ENCODE measurements at regions not wholly inside any gene's neighbourhood (a gene's known extent, or its start where the extent isn't known, plus 50 kb on each side); places are given as distances from the start of the nearest gene placed in this dataset.

DNA sequence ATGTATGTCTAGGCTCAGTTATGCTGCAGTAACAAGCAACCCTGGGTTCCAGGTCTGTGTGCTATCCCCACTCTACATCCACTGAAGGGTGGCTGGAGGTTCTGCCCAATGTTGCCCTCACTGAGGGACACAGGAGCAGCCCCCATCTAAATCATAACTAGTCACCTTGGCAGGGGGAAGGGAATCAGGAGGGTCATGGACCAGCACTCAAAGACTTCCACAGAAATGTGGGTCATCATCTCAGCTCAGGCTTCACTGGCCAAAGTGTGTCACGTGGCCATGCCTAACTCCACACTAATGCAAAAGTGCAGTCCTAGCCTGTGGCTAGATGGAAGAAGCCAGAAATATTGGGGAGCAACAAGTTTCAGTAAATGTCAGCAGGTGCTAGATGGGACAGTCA lies 137.3 kb upstream of the ZNF507 start:
- DNase-seq (ENCODE audit: low spot score), result no peak

DNA sequence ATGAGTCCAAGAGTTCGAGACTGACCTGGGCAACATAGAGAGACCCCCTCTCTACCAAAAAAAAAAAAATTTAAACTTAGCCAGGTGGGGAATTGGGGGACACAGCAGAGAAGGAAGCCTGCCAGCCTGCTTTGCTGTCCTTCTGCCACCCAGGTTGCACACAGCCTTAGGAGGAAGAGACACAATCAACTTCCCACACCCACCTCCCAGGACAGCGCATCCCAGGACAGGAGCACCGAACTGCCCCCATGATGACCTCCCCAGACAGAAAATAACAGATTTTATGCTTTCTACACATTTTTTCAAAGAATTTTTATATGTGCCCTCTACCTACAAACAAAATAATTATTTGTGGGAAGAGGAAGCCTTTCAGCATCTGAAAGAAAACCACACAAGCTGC lies 126.0 kb upstream of the ZNF507 start:
- no peak for DNase-seq (ENCODE audit: low spot score)

DNA sequence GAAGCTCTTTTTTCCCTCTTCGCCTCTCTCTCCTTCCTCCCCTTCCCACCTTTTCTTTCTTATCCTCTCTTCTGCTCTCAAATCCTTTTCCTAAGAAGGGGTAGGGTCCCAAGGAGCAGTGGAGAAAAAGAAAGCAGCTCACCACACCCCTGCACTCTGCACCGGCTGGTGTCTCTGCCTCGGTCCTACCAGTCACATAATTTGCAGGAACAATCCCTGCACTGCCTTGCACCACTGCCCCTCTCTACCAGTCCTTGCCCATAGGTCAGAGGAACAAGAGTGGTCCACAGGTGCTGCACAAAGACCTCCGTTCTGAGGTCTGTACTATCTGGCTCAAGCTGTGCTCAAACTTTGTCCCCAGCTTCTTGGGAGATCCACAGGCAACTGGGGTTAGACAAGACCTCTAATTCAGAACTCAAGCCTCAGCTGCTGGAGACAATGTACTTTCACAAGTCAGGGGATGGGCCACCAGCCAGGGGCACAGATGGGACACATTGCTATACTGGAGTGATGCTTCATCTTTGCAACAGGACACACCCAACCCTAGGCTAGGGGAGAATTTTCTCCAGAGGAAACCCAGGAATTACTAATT lies 125.4 kb upstream of the ZNF507 start:
- no peak for DNase-seq (ENCODE audit: low spot score)

DNA sequence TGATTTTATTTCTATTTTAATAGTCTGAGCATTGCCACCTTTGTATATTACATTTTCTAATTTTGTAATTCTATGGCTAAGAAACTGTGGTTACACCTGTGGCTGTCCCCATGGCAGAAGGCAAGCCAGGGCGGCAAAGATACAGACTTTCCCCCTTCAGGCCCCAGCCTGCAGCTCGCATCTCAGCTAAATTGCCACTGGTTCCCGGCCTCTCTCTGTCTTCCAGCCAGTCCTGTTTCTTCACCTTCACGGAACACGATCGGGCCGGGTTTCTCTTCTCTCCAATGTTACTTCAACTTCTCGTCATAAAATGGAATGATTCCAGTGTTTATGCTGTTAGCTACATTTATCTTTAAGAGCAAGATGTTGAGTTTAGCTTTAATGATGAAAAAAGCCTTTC lies 124.5 kb upstream of the ZNF507 start:
- DNase-seq (ENCODE audit: low spot score), result no peak

DNA sequence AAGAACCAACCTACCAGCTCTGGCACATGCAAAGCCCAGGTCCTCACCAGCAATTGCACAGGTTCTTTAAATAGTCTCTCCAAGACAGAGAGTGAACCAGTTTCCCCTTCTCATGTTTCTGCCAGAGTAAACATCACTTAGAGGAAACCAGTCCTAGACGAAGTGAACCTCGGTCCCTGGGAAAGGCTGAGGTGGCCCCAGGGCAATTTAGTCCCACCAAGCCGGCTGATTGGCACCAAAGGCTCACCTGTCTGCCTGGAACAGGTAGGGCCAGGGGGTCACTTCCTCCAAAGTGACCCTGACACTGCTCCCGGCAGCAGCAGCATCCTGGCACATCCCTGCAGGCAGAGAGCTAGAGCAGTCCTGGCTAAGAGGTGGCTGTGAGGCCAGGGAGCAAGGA lies 122.9 kb upstream of the ZNF507 start:
- no peak for DNase-seq (ENCODE audit: low spot score)

DNA sequence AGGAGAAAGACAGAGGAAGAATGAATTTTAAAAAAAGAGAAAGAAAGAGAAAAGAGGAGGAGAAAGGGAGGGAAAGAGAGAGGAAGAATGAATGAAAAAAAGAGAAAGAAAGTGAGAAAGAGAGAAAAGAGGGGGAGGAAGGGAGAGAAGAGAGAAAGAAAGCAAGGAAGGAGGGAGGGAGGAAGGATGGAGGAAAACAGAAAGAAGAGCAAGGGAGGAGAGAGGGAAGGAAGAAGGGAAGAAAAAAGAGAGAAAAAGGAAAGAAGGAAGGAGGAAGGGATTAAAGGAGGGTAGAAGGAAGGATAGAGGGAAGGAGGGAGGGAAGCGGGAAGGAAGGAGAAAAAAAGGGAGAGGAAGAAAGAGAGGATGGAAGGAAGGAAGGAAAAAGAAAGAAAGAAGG lies 122.3 kb upstream of the ZNF507 start:
- DNase-seq (ENCODE audit: low spot score), result no peak

DNA sequence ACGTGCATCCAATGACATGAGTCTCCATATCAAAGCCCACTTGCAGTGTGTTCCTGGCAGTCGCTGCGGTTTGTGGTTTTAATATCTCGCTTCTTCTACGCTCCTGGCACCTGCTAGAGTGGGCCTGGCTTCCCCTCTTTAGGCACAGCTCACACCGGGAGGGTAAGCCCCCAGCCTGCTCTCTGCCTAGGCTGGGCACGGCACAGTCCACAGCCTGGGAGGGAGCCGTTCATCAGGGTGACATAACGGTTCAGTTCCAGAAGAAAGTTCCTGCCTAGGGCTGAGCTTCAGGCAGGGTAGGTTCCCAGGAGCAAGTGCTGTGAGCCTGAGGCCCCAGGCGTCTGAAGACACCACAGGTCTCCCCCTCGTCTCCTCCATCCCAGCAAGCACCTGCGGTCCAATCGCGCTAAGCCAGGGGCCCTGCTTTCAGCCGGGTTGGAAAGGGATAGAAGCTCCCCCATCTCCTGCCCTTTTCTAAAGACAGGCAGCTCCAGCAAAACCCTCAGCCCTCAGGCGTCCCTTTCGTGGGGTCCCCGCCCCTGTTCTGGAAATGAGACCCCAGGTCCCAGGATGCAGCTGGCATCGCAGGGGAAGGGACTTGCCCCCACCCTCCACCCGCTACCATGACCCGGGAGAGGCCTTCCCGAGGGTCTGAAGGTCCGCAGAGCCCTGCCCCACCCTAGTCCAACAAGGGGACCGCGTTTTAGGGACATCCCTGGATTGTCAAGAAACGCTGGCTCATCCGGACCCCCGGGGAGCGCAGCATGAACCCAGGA lies 121.6 kb upstream of the ZNF507 start:
- no peak for DNase-seq (ENCODE audit: low spot score)

DNA sequence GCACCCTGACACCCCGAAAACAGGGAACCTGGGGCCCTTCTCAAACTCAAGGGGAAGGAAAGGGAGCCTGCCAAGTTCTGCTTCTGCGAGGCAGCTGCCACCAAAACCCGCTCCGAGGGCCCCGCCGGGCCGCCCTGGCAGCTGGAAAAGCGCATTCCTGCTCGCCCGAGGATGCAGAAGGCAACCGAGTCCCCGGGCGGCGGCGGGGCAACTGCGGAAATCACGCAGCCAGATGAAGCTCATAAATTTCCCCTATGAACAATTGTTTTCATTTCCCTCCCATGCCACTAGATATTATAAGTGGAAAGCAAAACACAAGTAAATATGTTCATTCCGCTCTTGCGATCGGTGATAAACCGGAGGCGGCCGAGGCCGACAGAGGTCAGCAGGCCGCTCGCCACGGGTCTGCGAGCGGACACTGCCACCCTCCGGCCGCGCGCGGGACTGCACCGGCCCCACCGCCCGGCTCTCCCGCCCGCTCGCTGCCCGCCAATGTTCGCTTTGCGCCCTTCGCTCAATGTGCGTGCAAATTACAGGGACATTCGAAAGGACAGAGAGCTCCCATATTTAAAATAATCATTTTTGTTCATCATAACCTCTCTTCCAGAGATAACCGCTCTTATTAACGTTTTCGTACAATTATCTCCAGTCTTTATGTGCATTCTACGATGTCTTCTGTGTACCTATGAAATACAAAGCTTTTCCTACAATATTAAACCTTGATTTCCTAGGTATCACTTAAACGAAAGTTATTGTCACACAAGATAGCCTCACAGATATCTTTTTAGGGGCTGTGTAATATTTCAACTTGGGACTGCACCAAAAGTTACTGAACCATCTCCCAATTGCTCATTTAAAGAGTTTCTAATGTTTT lies 120.8 kb upstream of the ZNF507 start:
- peak; percentile 59 for DNase-seq (ENCODE audit: low spot score)

DNA sequence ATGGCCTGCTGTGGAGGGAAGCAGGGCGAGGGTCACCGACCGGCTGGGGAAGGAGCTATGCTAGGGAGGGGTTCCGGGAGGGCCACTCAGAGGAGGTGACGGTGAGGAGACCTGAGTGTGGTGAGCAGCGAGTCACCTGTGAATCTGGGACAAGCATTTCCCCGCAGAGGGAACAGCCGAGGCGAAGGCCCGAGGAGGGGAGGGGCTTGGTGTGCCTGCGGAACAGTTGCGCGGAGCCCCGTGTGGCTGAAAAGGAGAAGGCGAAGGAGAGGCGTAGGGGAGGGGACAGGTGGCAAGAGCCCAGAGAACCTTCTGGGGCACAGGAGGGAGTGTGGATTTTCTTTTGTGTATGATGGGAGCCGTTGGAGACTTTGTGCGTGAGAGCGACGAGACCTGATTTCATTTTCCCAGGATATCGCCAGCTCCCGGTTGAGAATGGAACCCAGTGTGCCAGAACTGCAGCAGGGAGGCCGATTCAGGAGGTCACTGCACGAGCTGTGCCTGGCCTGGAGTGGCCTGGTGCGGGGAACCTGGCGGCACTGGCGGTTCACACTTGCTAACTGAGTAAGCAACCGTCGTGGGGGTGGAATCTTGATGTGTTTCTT lies 117.7 kb upstream of the ZNF507 start:
- no peak for DNase-seq (ENCODE audit: low spot score)

DNA sequence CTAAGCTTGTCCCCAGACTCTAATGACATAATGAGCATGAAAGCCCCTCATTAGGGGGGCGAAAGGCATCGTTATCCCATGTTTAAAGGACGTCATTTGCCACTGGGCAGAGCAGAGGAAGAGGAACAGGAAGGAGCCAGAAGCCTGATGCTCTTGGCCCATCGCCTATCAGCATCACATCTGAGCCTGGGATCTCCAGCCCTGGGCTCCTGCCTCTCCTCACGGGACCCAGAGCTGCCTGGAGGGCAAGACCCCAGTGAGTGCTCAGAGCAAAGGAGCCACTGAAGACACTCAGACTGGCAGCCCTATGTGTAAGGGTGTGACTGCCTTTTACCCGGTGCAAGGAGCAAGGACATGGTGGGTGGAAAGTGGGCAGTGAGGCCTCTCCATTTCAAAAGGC lies 115.0 kb upstream of the ZNF507 start:
- DNase-seq (ENCODE audit: low spot score), result no peak

DNA sequence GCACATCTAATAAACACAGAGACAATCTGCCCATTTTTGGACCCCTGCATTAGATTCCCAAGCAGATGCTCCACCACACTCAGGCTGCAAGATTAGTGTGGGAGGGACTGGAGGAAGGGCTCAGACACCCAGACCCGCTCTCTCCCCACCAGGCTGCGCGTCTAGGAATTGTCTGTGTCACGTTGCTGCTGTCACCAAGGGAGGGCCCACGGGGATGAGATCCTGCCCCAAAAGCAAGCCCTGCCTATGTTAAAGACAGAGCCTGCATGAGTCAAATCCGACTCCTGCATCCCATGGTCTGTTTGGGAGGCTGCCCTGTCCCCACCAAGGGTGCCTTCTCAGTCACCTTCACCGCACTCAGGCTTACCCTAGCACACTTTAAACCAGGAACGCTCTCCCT lies 114.4 kb upstream of the ZNF507 start:
- DNase-seq (ENCODE audit: low spot score), result no peak

DNA sequence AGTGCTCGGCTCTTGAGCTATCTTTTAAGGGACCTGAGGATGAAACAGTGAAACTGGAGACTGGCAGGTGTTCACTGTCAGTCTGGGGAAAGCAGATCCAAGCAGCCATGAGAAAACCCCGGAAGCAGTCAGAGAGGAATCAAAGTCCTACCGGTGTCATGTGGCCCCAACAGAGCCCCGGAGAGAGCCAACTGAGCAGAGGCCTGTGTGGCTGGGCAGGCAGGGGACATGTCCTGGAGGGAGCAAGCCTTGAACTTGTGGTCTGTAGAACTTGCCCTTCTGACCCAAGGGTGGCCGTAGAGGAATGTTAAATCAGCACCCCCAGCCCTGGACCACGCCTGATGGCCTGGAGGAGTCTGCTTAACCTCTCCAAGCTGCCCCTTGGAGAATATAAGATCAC lies 113.7 kb upstream of the ZNF507 start:
- no peak for DNase-seq (ENCODE audit: low spot score)

DNA sequence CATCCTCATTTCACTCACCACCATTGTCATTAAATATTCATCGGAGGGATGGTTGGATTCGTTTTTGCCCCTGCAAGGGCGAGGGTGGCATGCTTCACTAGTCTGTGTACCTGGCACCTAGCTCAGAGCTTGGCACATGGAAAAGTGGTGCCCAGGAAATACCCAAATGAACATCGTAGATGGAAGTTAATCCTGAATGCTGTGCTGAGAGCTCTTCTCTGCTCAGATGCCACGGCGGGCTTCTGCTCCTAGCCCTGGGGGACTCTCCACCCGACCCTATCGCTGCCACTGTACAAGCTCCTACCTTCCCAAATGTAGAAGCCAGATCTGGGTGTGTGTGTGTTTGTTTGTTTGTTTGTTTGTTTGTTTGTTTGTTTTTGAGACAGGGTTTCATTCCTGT lies 113.0 kb upstream of the ZNF507 start:
- DNase-seq (ENCODE audit: low spot score), result no peak

DNA sequence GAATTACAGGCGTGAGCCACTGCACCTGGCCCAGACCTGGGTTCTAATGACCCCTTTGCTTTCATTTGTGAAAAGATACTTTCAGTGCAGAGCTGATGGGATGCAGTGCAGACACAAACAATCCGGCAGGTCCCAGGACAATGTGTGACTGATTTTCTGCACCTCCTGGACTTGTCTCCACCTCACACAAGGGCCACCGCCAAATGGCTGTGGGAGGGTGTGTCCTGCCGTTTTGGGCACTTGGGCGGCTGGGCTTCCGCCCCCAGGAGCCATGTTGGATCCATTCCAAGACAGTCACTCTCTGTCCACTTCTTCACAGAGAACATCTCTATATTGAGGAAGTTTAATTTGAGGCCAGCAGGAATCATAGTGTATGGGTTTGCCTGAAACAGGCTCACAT lies 112.3 kb upstream of the ZNF507 start:
- no peak for DNase-seq (ENCODE audit: low spot score)

DNA sequence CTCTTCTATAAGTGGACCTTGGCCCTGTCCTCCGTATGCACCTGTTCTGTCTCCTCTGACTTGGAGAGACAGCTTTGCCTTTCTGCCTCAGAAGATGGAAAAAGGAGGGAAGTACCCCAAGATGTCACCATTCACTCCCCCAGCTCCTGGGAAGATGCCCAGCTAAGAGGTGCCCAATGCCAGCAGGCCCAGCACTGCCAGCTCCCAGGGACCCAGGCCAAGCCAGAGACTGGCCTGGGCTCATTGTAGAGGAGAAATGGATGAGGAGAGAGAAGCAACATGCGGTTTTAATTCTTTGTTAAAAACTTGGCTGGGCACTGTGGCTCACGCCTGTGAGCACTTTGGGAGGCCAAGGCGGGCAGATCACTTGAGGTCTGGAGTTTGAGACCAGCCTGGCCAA lies 111.5 kb upstream of the ZNF507 start:
- no peak for DNase-seq (ENCODE audit: low spot score)

DNA sequence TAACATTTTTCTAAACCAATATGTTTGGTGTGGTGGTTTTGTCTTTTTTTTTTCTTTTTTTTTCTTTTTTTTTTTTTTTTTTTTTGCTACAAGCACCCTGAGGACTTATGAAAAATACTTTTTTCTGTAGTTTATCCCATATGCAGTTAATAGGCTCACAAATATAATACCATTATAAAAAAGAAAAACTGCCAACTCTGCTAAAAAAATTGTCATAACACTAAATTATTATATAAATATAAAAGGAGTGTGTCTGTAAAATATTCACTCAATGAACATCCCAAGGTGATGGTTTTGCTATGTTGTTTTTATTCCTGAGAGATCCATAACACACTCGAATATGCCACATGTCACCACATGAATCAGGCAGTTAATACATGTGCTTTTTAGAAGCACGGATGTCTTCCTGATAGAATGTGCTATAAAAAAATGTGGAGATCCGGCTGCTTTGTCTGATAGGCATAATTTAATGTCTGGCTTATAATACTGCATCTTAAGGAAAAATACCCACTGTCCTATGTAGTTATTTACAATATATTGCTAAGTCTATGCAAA lies 110.7 kb upstream of the ZNF507 start:
- no peak for DNase-seq (ENCODE audit: low spot score)

DNA sequence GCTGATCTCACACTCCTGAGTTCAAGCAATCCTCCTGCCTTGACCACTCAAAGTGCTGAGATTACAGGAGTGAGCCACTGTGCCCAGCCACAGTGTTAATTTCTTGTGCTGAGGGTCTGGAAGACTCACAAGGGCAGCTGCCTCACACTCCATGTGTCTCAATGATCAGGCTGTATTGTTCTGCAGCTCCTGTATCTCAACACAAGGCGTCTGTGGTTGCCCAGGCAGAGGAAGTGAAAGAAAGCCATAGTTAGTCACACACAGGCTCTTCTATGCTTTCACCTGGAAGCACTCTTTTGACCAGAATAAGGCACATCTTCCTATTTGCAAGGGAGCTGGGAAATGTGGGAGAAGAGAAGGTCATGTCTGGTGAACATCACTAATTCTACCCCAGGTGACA lies 107.3 kb upstream of the ZNF507 start:
- DNase-seq (ENCODE audit: low spot score), result no peak

DNA sequence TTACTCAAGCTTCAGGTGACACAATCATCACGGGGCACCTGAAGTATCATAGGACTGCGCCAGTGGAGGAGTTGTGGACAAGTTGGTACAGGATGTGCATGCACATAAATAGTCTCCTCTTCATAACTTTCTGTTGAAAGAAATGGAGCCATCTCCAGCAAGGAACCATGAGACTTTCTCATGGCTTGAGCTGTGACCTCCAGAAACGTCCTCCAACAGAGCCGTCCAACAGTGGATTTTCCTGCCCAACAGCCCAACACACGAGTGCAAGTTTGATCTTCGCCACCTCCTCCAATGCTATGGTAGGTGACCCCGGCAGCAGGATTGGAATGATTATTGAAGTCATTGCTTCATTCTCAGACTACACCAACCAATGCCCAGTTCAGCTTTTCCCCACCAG lies 105.1 kb upstream of the ZNF507 start:
- DNase-seq (ENCODE audit: low spot score), result no peak

DNA sequence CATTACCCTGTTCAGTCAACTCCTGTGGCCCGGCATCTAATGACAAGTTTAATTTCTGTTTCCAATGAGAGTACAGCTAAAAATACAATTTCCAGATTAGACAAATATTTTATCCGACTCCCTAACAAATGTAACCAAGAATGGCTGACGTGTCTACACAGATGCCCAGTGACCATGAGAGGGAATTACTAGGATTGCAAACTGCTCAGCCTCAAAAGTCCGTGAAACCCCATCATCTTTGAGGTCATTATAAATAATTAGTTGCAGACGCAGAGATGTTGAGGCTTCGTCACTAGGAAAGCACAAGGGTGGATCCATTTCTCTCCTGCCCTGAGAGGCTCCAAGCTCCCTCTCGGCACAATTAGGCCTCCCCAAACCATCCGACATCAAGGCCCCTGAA lies 104.1 kb upstream of the ZNF507 start:
- DNase-seq (ENCODE audit: low spot score), result no peak

DNA sequence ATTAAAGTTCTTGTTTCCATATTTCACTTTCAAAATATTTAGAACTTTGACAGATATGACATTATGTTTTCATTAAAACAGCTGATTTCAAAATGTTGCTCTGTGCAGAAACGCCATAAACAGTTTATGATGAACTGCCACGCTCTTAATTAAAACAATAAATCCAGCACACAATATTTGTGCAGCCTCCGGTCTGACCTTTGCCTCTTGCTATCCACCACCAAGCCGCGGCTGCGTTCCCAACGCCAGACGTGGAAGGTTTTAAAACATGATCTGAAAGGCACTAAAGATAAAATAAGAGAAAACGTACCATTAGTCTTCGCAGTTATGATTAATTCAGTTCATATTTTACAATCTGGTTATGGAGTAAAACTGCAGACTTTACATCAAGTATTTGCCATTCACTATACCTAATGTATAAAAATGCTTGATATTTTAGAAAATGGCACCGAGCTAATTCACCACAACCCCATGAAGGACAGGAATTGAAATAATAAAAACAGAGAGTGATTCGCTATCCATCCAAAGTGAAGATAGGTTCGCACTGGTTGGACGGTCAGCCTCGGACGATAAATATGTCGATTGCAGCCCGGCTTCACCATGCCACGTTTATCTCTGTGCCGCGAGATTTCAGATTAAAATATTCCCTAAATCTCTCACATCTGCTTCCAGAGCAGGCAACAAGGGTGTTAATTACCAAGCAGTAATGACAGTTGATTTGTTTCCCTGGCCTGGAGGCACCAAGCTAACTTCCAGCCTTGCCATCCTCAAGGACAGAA lies 103.3 kb upstream of the ZNF507 start:
- no peak for DNase-seq (ENCODE audit: low spot score)

DNA sequence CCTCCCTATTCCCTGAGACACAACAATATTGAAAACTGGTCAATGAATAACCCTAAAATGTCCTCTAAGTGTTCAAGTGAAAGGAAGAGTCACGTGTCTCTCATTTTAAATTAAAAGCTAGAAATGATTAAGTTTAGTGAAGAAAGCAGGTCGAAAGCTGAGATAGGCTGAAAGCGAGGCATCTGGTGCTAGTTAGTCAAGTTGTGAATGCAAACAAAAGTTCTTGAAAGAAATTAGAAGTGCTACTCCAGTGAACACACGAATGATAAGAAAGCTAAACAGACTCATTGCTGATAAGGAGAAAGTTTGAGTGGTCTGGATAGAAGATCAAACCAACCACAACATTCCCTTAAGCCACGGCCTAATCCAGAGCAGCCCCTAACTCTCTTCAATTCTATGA lies 99.4 kb upstream of the ZNF507 start:
- no peak for DNase-seq (ENCODE audit: low spot score)

Data from activated CD4-positive, alpha-beta T cell treated with anti-CD3 and anti-CD28 coated beads, Interleukin-2, Interleukin-4, amounts not matched to agents 100 ng/mL and 50 ng/mL, durations not matched to agents 16 hours and 8 hours (primary cell).